Body of pancreas (tissue), 4 donors: ENCODE measurements at regions not wholly inside any gene's neighbourhood (a gene's known extent, or its start where the extent isn't known, plus 50 kb on each side); places are given as distances from the start of the nearest gene placed in this dataset.

ENCODE experiments used
- CTCF ChIP-seq, 7 experiments: fragments of 450-650 bp in 4 of 7; fragments of 200-600 bp in 3 of 7; sonication (generic) in 3 of 7; IDR thresholded peaks; one replicate each; pipeline ENCODE4 v1.5.1; 2016 to 2019; ENCODE audit warnings: antibody characterized with exemption in 7 of 7
- POLR2A ChIP-seq, 3 donors: fragments of 450-650 bp; IDR thresholded peaks; one replicate each; pipeline ENCODE4 v1.6.1; 2016; ENCODE audit warnings: antibody characterized with exemption in 3 of 3, mild to moderate bottlenecking in 2 of 3

GRCh38 chr9:78592811-78593210 is 295.9 kb downstream of the PSAT1 start:
- TF ChIP-seq CTCF (IDR thresholded peaks at IDR 0.05) (no peak), POLR2A (IDR thresholded peaks at IDR 0.05) (no peak)
